HCT116 (cell line): ENCODE measurements at regions not wholly inside any gene's neighbourhood (a gene's known extent, or its start where the extent isn't known, plus 50 kb on each side); places are given as distances from the start of the nearest gene placed in this dataset.

ENCODE experiments used
- ATAC-seq: fragments of 200-7000 bp; cut with Tn5 transposase; 2 replicates; pipeline ENCODE4 v1.9.1; 2020; ENCODE audit warnings: mild to moderate bottlenecking, moderate library complexity
- BruUV-seq: library from RNA; stranded (reverse); fragments of 400-500 nt; replicated peaks from 2 replicates; lab custom pipeline; 2021; lab: Mats Ljungman, UMichigan
- CTCF ChIA-PET: fragments of 300-600 bp; sonication (Branson Sonifier 250); formaldehyde crosslinking; loops from one replicate; lab custom pipeline; 2021; ENCODE audit warnings: antibody characterized with exemption; lab: Charles Lee
- POLR2A ChIA-PET: fragments of 300-600, 350-600 bp; sonication (Branson Sonifier 250); formaldehyde crosslinking; loops from one replicate; lab custom pipeline; 2021; ENCODE audit warnings: antibody characterized with exemption; lab: Charles Lee
- RAD21 ChIA-PET, 2 experiments: fragments of 300-600 bp; sonication (Branson Sonifier 250); formaldehyde crosslinking; loops; one replicate each; lab custom pipeline; 2023; ENCODE audit warnings: low total read pairs in 2 of 2; ENCODE audit not compliant: uncharacterized antibody in 2 of 2, unreplicated experiment in 2 of 2, low non-redundant PET in 1 of 2; lab: Charles Lee
- DNase-seq: peaks from one replicate; pipeline ENCODE4 v3.0.0-alpha.2; 2010; ENCODE audit warnings: low read depth, low spot score
- H2AFZ ChIP-seq: fragments of 200-600 bp; shearing (Covaris generic), sonication (generic); 2 replicates; pipeline ENCODE4 v1.6.1; 2017; ENCODE audit warnings: low read depth, mixed run types, mixed read lengths, antibody characterized with exemption, low read length; ENCODE audit not compliant: poor library complexity, severe bottlenecking
- H3K27ac ChIP-seq: 2 replicates; pipeline ENCODE4 v1.5.1; 2012; ENCODE audit warnings: low read depth, low read length
- H3K27me3 ChIP-seq: fragments of 200-600 bp; sonication (generic); 2 replicates; pipeline ENCODE4 v1.6.1; 2016; ENCODE audit warnings: mixed run types, low read length, mixed read lengths; ENCODE audit not compliant: insufficient read depth
- H3K36me3 ChIP-seq, 2 experiments: fragments of 200-500 bp in 1 of 2; fragments of 200-600 bp in 1 of 2; sonication (Bioruptor generic) in 1 of 2; sonication (generic) in 1 of 2; 2 replicates each; pipeline versions ENCODE4 v1.5.1 to v1.6.1; 2014 to 2016; ENCODE audit warnings: low read length in 2 of 2, inconsistent platforms in 1 of 2, mixed read lengths in 1 of 2, mixed run types in 1 of 2; ENCODE audit not compliant: insufficient read depth in 2 of 2, control insufficient read depth in 1 of 2
- H3K4me1 ChIP-seq, 2 experiments: fragments of 200-600 bp in 1 of 2; sonication (generic) in 1 of 2; 2 replicates each; pipeline versions ENCODE4 v1.5.1 to v1.6.1; 2012 to 2017; ENCODE audit warnings: low read length in 2 of 2, inconsistent platforms in 1 of 2, mild to moderate bottlenecking in 1 of 2, mixed read lengths in 1 of 2, mixed run types in 1 of 2, moderate library complexity in 1 of 2; ENCODE audit not compliant: insufficient read depth in 2 of 2, control insufficient read depth in 1 of 2
- H3K4me2 ChIP-seq: fragments of 200-600 bp; sonication (generic); 2 replicates; pipeline ENCODE4 v1.6.1; 2017; ENCODE audit warnings: mixed run types, low read length, mixed read lengths
- H3K4me3 ChIP-seq, 2 experiments: fragments of 200-600 bp in 1 of 2; sonication (generic) in 1 of 2; replicated peaks in 1 of 2; 2 replicates each; pipeline ENCODE4 v1.5.1; 2011 to 2016; ENCODE audit warnings: low read length in 2 of 2, control low read depth in 1 of 2, low read depth in 1 of 2, mild to moderate bottlenecking in 1 of 2, mixed read lengths in 1 of 2, mixed run types in 1 of 2
- H3K79me2 ChIP-seq: fragments of 200-600 bp; sonication (generic); 2 replicates; pipeline ENCODE4 v1.6.1; 2017; ENCODE audit warnings: mild to moderate bottlenecking, mixed run types, low read length, moderate library complexity, mixed read lengths; ENCODE audit not compliant: insufficient read depth
- H3K9ac ChIP-seq: fragments of 200-600 bp; sonication (generic); 2 replicates; pipeline ENCODE4 v1.6.1; 2016; ENCODE audit warnings: low read length, mixed read lengths
- H3K9me2 ChIP-seq: fragments of 200-600 bp; sonication (generic), shearing (Covaris generic); 2 replicates; pipeline ENCODE4 v1.6.1; 2017; ENCODE audit warnings: mixed run types, mild to moderate bottlenecking, moderate library complexity; ENCODE audit not compliant: insufficient read depth
- H3K9me3 ChIP-seq, 2 experiments: fragments of 200-500 bp in 1 of 2; fragments of 200-600 bp in 1 of 2; sonication (Bioruptor generic) in 1 of 2; sonication (generic) in 1 of 2; 2 replicates each; pipeline ENCODE4 v1.6.1; 2014 to 2017; ENCODE audit warnings: low read length in 2 of 2, mixed read lengths in 2 of 2, inconsistent platforms in 1 of 2, low read depth in 1 of 2, mild to moderate bottlenecking in 1 of 2, mixed run types in 1 of 2, moderate library complexity in 1 of 2; ENCODE audit not compliant: control insufficient read depth in 1 of 2, insufficient read depth in 1 of 2
- H4K20me1 ChIP-seq: fragments of 200-600 bp; sonication (generic), shearing (Covaris generic); 2 replicates; pipeline ENCODE4 v1.6.1; 2017; ENCODE audit warnings: mixed run types, mild to moderate bottlenecking, moderate library complexity; ENCODE audit not compliant: insufficient read depth
- CBX3 ChIP-seq: IDR thresholded peaks from 2 replicates; pipeline ENCODE4 v1.6.1; 2012; ENCODE audit warnings: low read depth
- CEBPB ChIP-seq: IDR thresholded peaks from 2 replicates; pipeline ENCODE4 v1.6.1; 2012; ENCODE audit warnings: low read depth
- CTCF ChIP-seq, 3 experiments: fragments of 200-600 bp in 1 of 3; sonication (generic) in 1 of 3; IDR thresholded peaks in 2 of 3; conservative IDR thresholded peaks in 1 of 3; 2 replicates each; pipeline ENCODE4 v1.5.1; 2012 to 2017; ENCODE audit warnings: low read depth in 2 of 3, low read length in 2 of 3, antibody characterized with exemption in 1 of 3, borderline replicate concordance in 1 of 3, control low read depth in 1 of 3, mild to moderate bottlenecking in 1 of 3, mixed read lengths in 1 of 3, mixed run types in 1 of 3, moderate library complexity in 1 of 3; ENCODE audit not compliant: insufficient read depth in 1 of 3
- EGR1 ChIP-seq: IDR thresholded peaks from 2 replicates; pipeline ENCODE4 v1.6.1; 2012; ENCODE audit warnings: low read depth
- ELF1 ChIP-seq: IDR thresholded peaks from 2 replicates; pipeline ENCODE4 v1.6.1; 2012; ENCODE audit warnings: low read depth, borderline replicate concordance
- EZH2phosphoT487 ChIP-seq: fragments of 200-600 bp; IDR thresholded peaks from 2 replicates; pipeline ENCODE4 v1.6.1; 2018; ENCODE audit warnings: antibody characterized with exemption, borderline replicate concordance
- FOSL1 ChIP-seq: IDR thresholded peaks from 2 replicates; pipeline ENCODE4 v1.6.1; 2012; ENCODE audit warnings: low read depth
- JUND ChIP-seq: IDR thresholded peaks from 2 replicates; pipeline ENCODE4 v1.6.1; 2012
- MAX ChIP-seq: IDR thresholded peaks from 2 replicates; pipeline ENCODE4 v1.6.1; 2012
- POLR2A ChIP-seq: IDR thresholded peaks from 2 replicates; pipeline ENCODE4 v1.7.0; 2011; ENCODE audit warnings: borderline replicate concordance; ENCODE audit not compliant: insufficient read depth, insufficient read length; ENCODE audit errors: extremely low read depth
- POLR2AphosphoS5 ChIP-seq: IDR thresholded peaks from 2 replicates; pipeline ENCODE4 v1.6.1; 2011; ENCODE audit warnings: mild to moderate bottlenecking, low read depth, low read length, moderate library complexity
- RAD21 ChIP-seq: IDR thresholded peaks from 2 replicates; pipeline ENCODE4 v1.6.1; 2012; ENCODE audit warnings: low read depth, mild to moderate bottlenecking
- REST ChIP-seq: IDR thresholded peaks from 2 replicates; pipeline ENCODE4 v1.6.1; 2012; ENCODE audit warnings: low read depth
- SIN3A ChIP-seq: IDR thresholded peaks from 2 replicates; pipeline ENCODE4 v1.6.1; 2012; ENCODE audit warnings: low read depth
- SP1 ChIP-seq: IDR thresholded peaks from 2 replicates; pipeline ENCODE4 v1.6.1; 2012; ENCODE audit warnings: low read depth
- SRF ChIP-seq: IDR thresholded peaks from 2 replicates; pipeline ENCODE4 v1.6.1; 2012; ENCODE audit warnings: low read depth
- TCF7L2 ChIP-seq: IDR thresholded peaks from 2 replicates; pipeline ENCODE4 v1.7.0; 2011; ENCODE audit warnings: borderline replicate concordance, inconsistent platforms; ENCODE audit not compliant: insufficient read depth, insufficient read length; ENCODE audit errors: extremely low read depth
- YY1 ChIP-seq: IDR thresholded peaks from 2 replicates; pipeline ENCODE4 v1.6.1; 2011; ENCODE audit warnings: low read length, low read depth, moderate library complexity, mild to moderate bottlenecking; ENCODE audit not compliant: insufficient replicate concordance; ENCODE audit errors: extremely low read depth
- ZBTB33 ChIP-seq: IDR thresholded peaks from 2 replicates; pipeline ENCODE4 v1.6.1; 2011; ENCODE audit warnings: mild to moderate bottlenecking, low read length, moderate library complexity; ENCODE audit not compliant: insufficient replicate concordance; ENCODE audit errors: extremely low read depth
- ZFX ChIP-seq: fragments of 450-650 bp; IDR thresholded peaks from 2 replicates; pipeline ENCODE4 v1.6.1; 2017
- ZNF274 ChIP-seq: fragments of 200-500 bp; sonication (Bioruptor generic); IDR thresholded peaks from 2 replicates; pipeline ENCODE4 v1.6.1; 2014; ENCODE audit warnings: mild to moderate bottlenecking, low read depth, low read length, inconsistent platforms
- intact Hi-C: fragments of 100-400 bp; cut with micrococcal nuclease; formaldehyde crosslinking; loops from 2 replicates; pipeline ENCODE4 v1.10.0; 2022

GRCh38 chr15:57866149-57866736 lies 159.7 kb downstream of the POLR2M start:
- ATAC-seq, result peak; percentile 78
- no TSS peak for BruUV-seq
- no peaks in the 10 kb centered on the region for H3K4me1 ChIP-seq
- intact Hi-C loops, result loop anchor here (1.0 kb wide), 2 partner anchors 204 to 316 kb away; no protein-coding TSS in a partner anchor
- H4K20me1 ChIP-seq, result no peaks in the 10 kb centered on the region
- H2AFZ ChIP-seq, result peak overlapping the region; percentile 89
- CTCF ChIA-PET, result interaction anchor here (0.7 to 8.0 kb wide), 8 partner anchors 14 to 211 kb away, joined by 3 to 66 read pairs (median 4); no protein-coding TSS in a partner anchor
- no peaks in the 10 kb centered on the region for H3K36me3 ChIP-seq
- H3K27me3 ChIP-seq, result no peaks in the 10 kb centered on the region
- H3K27ac ChIP-seq, result no peak overlapping the region
- no peak overlapping the region; the same call in 1 of the 2 replicates for H3K4me2 ChIP-seq
- POLR2A ChIA-PET, result interaction anchor here (0.6 kb wide), 1 partner anchor 12 kb away, joined by 3 read pairs; no protein-coding TSS in a partner anchor
- no peaks in the 10 kb centered on the region for H3K79me2 ChIP-seq
- peak; percentile 52 for DNase-seq
- no peak overlapping the region for H3K9ac ChIP-seq
- H3K4me3 ChIP-seq, result no peak overlapping the region
- no peaks in the 10 kb centered on the region for H3K9me2 ChIP-seq
- RAD21 ChIA-PET, result interaction anchor here in 1 of 2 experiments (0.9 kb wide), 1 partner anchor 204 kb away, joined by 3 read pairs; no protein-coding TSS in a partner anchor
- H3K9me3 ChIP-seq, result no peaks in the 10 kb centered on the region
- TF ChIP-seq SP1, result no peak
- no peak for TF ChIP-seq EGR1
- peak; percentile 63 to 88 (median 86) for TF ChIP-seq CTCF (IDR thresholded peaks at IDR 0.05 in 2 of 3, conservative IDR thresholded peaks at IDR 0.05 in 1 of 3; ENCODE audit: borderline replicate concordance in 1 of 3, insufficient read depth in 1 of 3, low read depth in 2 of 3, low read length in 2 of 3)
- no peak for TF ChIP-seq ELF1
- peak; percentile 27 for TF ChIP-seq YY1
- TF ChIP-seq POLR2A, result no peak
- no peak for TF ChIP-seq EZH2phosphoT487
- TF ChIP-seq TCF7L2, result peak; percentile 27
- no peak for TF ChIP-seq ZFX
- TF ChIP-seq SRF, result no peak
- no peak for TF ChIP-seq REST
- no peak for TF ChIP-seq CEBPB
- TF ChIP-seq JUND, result no peak
- no peak for TF ChIP-seq MAX
- TF ChIP-seq POLR2AphosphoS5, result no peak
- TF ChIP-seq SIN3A, result no peak
- no peak for TF ChIP-seq ZNF274
- TF ChIP-seq RAD21, result peak; percentile 60
- no peak for TF ChIP-seq FOSL1
- no peak for TF ChIP-seq ZBTB33
- no peak for TF ChIP-seq CBX3
